ENCODE measurements at regions not wholly inside any gene's neighbourhood (a gene's known extent, or its start where the extent isn't known, plus 50 kb on each side); places are given as distances from the start of the nearest gene placed in this dataset.

DNA sequence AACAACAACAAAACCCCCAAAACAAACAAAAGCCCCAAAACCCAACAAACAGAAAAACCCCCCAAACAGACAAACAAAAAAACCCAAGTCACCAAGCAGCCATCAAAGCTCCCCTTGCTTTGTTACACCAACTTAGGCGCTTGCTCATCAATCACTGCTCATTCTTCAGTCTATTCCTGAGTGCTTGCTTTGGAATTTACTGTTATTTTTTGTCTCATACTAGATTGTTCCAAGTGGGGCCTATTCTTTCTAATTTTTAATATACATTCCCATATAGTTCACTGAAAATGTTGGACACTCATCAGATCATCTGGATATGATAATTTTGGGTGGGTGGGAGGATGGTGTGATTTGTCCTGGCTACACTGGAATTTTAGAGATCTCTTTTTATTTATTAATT lies 126.0 kb upstream of the JCAD start:
- TF ChIP-seq TOX (CRISPR knock-in tag; IDR thresholded peaks at IDR 0.05; ENCODE audit: borderline replicate concordance): no peak
- TF ChIP-seq ISL1 (CRISPR knock-in tag; IDR thresholded peaks at IDR 0.05): no peak
- TF ChIP-seq, protein P1, sequence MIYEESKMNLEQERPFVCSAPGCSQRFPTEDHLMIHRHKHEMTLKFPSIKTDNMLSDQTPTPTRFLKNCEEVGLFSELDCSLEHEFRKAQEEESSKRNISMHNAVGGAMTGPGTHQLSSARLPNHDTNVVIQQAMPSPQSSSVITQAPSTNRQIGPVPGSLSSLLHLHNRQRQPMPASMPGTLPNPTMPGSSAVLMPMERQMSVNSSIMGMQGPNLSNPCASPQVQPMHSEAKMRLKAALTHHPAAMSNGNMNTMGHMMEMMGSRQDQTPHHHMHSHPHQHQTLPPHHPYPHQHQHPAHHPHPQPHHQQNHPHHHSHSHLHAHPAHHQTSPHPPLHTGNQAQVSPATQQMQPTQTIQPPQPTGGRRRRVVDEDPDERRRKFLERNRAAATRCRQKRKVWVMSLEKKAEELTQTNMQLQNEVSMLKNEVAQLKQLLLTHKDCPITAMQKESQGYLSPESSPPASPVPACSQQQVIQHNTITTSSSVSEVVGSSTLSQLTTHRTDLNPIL (CRISPR knock-in tag; IDR thresholded peaks at IDR 0.05; ENCODE audit: low read depth): no peak
- TF ChIP-seq PPARA (CRISPR knock-in tag; IDR thresholded peaks at IDR 0.05; ENCODE audit: borderline replicate concordance): no peak
- no peak for TF ChIP-seq TCF4 (CRISPR knock-in tag; IDR thresholded peaks at IDR 0.05; ENCODE audit: borderline replicate concordance)
- no peak for TF ChIP-seq ESRRG (CRISPR knock-in tag; IDR thresholded peaks at IDR 0.05)
- no peak for TF ChIP-seq ZNF70 (CRISPR knock-in tag; IDR thresholded peaks at IDR 0.05)
- TF ChIP-seq CSDC2 (CRISPR knock-in tag; IDR thresholded peaks at IDR 0.05): no peak
- no peak for TF ChIP-seq RARB (CRISPR knock-in tag; IDR thresholded peaks at IDR 0.05)
- TF ChIP-seq, protein P2, sequence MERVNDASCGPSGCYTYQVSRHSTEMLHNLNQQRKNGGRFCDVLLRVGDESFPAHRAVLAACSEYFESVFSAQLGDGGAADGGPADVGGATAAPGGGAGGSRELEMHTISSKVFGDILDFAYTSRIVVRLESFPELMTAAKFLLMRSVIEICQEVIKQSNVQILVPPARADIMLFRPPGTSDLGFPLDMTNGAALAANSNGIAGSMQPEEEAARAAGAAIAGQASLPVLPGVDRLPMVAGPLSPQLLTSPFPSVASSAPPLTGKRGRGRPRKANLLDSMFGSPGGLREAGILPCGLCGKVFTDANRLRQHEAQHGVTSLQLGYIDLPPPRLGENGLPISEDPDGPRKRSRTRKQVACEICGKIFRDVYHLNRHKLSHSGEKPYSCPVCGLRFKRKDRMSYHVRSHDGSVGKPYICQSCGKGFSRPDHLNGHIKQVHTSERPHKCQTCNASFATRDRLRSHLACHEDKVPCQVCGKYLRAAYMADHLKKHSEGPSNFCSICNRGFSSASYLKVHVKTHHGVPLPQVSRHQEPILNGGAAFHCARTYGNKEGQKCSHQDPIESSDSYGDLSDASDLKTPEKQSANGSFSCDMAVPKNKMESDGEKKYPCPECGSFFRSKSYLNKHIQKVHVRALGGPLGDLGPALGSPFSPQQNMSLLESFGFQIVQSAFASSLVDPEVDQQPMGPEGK (CRISPR knock-in tag; IDR thresholded peaks at IDR 0.05; ENCODE audit: borderline replicate concordance): no peak
- no peak for TF ChIP-seq ARNTL (CRISPR knock-in tag; IDR thresholded peaks at IDR 0.05; ENCODE audit: borderline replicate concordance, low read depth)
- TF ChIP-seq, protein P3, sequence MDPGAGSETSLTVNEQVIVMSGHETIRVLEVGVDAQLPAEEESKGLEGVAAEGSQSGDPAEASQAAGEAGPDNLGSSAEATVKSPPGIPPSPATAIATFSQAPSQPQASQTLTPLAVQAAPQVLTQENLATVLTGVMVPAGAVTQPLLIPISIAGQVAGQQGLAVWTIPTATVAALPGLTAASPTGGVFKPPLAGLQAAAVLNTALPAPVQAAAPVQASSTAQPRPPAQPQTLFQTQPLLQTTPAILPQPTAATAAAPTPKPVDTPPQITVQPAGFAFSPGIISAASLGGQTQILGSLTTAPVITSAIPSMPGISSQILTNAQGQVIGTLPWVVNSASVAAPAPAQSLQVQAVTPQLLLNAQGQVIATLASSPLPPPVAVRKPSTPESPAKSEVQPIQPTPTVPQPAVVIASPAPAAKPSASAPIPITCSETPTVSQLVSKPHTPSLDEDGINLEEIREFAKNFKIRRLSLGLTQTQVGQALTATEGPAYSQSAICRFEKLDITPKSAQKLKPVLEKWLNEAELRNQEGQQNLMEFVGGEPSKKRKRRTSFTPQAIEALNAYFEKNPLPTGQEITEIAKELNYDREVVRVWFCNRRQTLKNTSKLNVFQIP (CRISPR knock-in tag; IDR thresholded peaks at IDR 0.05; ENCODE audit: borderline replicate concordance, low read depth): no peak
- TF ChIP-seq ZNF565 (CRISPR knock-in tag; conservative IDR thresholded peaks at IDR 0.05; ENCODE audit: low read depth): no peak
- no peak for TF ChIP-seq ZC3H10 (CRISPR knock-in tag; IDR thresholded peaks at IDR 0.05)

Measured in SK-N-SH treated with all-trans-retinoic acid at 6 μM for 48 hours (cell line).